Keratinocyte (primary cell): ENCODE measurements at regions not wholly inside any gene's neighbourhood (a gene's known extent, or its start where the extent isn't known, plus 50 kb on each side); places are given as distances from the start of the nearest gene placed in this dataset.
"Not testable (repeated sequence)": the region's sequence is repeated elsewhere in the genome, so short reads cannot be mapped to it uniquely, and the experiment has no call there.

Experiments
- DNase-seq: peaks from one replicate; pipeline ENCODE4 v3.0.0-alpha.2; 2011; ENCODE audit warnings: low read depth, missing footprints, low spot score
- FAIRE-seq: peaks from 2 replicates; lab custom pipeline; 2011; peaks lifted over from hg19 to GRCh38; lab: Jason Lieb, UNC
- H2AFZ ChIP-seq: 2 replicates; pipeline ENCODE4 v1.6.0; 2012; ENCODE audit warnings: low read length, control low read depth, inconsistent platforms; ENCODE audit not compliant: control insufficient read depth
- H3K27ac ChIP-seq: 2 replicates; pipeline ENCODE4 v1.5.1; 2011; ENCODE audit warnings: low read length; ENCODE audit not compliant: control insufficient read depth, insufficient read depth
- H3K27me3 ChIP-seq: 3 replicates; pipeline ENCODE4 v1.6.0; 2011; ENCODE audit warnings: low read length; ENCODE audit not compliant: control insufficient read depth, insufficient read depth; ENCODE audit errors: extremely low read depth
- H3K36me3 ChIP-seq, 2 experiments: 2 replicates in 1 of 2; 3 replicates in 1 of 2; pipeline ENCODE4 v1.5.1; 2011; ENCODE audit warnings: low read length in 2 of 2, mild to moderate bottlenecking in 1 of 2; ENCODE audit not compliant: control insufficient read depth in 2 of 2, insufficient read depth in 2 of 2; ENCODE audit errors: extremely low read depth in 1 of 2
- H3K4me1 ChIP-seq: 3 replicates; pipeline ENCODE4 v1.5.1; 2011; ENCODE audit warnings: low read length; ENCODE audit not compliant: control insufficient read depth, insufficient read depth; ENCODE audit errors: extremely low read depth
- H3K4me2 ChIP-seq: 3 replicates; pipeline ENCODE4 v1.6.0; 2011; ENCODE audit warnings: low read depth, low read length; ENCODE audit not compliant: control insufficient read depth, insufficient read depth; ENCODE audit errors: extremely low read depth
- H3K4me3 ChIP-seq, 3 experiments: fragments of 200-600 bp in 1 of 3; sonication (generic) in 1 of 3; 2 replicates in 2 of 3; 3 replicates in 1 of 3; pipeline ENCODE4 v1.5.1; 2011 to 2016; ENCODE audit warnings: low read length in 3 of 3, mild to moderate bottlenecking in 3 of 3, control low read depth in 2 of 3, inconsistent platforms in 1 of 3, low read depth in 1 of 3, mixed read lengths in 1 of 3, mixed run types in 1 of 3, moderate library complexity in 1 of 3; ENCODE audit not compliant: control insufficient read depth in 2 of 3, insufficient read depth in 2 of 3; ENCODE audit errors: extremely low read depth in 1 of 3
- H3K79me2 ChIP-seq: 2 replicates; pipeline ENCODE4 v1.6.0; 2012; ENCODE audit warnings: low read length; ENCODE audit not compliant: control insufficient read depth, insufficient read depth
- H3K9ac ChIP-seq: 3 replicates; pipeline ENCODE4 v1.6.0; 2011; ENCODE audit warnings: low read length; ENCODE audit not compliant: control insufficient read depth, insufficient read depth; ENCODE audit errors: extremely low read depth
- H3K9me1 ChIP-seq: 3 replicates; pipeline ENCODE4 v1.6.0; 2011; ENCODE audit warnings: low read length; ENCODE audit not compliant: control insufficient read depth, insufficient read depth; ENCODE audit errors: extremely low read depth
- H3K9me3 ChIP-seq: 2 replicates; pipeline ENCODE4 v1.5.1; 2012; ENCODE audit warnings: low read depth, low read length; ENCODE audit not compliant: control insufficient read depth
- H4K20me1 ChIP-seq: 3 replicates; pipeline ENCODE4 v1.6.0; 2011; ENCODE audit warnings: low read length; ENCODE audit not compliant: control insufficient read depth, insufficient read depth; ENCODE audit errors: extremely low read depth
- EZH2 ChIP-seq: IDR thresholded peaks from one replicate; pipeline ENCODE4 v1.6.1; 2012; ENCODE audit warnings: inconsistent platforms, mild to moderate bottlenecking, low read length, moderate library complexity
- dilution Hi-C: fragments of 300-500 bp; cut with MboI; formaldehyde crosslinking; loops from one replicate; pipeline ENCODE4 v1.7.0; 2020; ENCODE audit warnings: low sequenced_read_pairs; ENCODE audit not compliant: extremely low pct_ligation_motif_present
- TF ChIP-seq, protein P1 (sequence below), 3 experiments: IDR thresholded peaks in 1 of 3; conservative IDR thresholded peaks in 1 of 3; optimal IDR thresholded peaks in 1 of 3; 2 replicates in 2 of 3; 3 replicates in 1 of 3; pipeline versions ENCODE3 to v1.5.1; 2011; ENCODE audit warnings: low read length in 3 of 3, mild to moderate bottlenecking in 3 of 3, moderate library complexity in 2 of 3, control low read depth in 1 of 3, inconsistent platforms in 1 of 3; ENCODE audit not compliant: insufficient read depth in 2 of 3; ENCODE audit errors: extremely low read depth in 1 of 3

GRCh38 chr16:60404401-60404800, 1631.8 kb downstream of the CDH8 start:
- FAIRE-seq (no peak), DNase-seq (no peak)
- no peaks in the 10 kb centered on the region for H3K27me3 ChIP-seq
- H4K20me1 ChIP-seq: no peaks in the 10 kb centered on the region
- no peak overlapping the region for H3K27ac ChIP-seq
- H3K9ac ChIP-seq: no peak overlapping the region
- no peaks in the 10 kb centered on the region for H3K36me3 ChIP-seq
- no peaks in the 10 kb centered on the region for H3K4me1 ChIP-seq
- TF ChIP-seq, protein P1, sequence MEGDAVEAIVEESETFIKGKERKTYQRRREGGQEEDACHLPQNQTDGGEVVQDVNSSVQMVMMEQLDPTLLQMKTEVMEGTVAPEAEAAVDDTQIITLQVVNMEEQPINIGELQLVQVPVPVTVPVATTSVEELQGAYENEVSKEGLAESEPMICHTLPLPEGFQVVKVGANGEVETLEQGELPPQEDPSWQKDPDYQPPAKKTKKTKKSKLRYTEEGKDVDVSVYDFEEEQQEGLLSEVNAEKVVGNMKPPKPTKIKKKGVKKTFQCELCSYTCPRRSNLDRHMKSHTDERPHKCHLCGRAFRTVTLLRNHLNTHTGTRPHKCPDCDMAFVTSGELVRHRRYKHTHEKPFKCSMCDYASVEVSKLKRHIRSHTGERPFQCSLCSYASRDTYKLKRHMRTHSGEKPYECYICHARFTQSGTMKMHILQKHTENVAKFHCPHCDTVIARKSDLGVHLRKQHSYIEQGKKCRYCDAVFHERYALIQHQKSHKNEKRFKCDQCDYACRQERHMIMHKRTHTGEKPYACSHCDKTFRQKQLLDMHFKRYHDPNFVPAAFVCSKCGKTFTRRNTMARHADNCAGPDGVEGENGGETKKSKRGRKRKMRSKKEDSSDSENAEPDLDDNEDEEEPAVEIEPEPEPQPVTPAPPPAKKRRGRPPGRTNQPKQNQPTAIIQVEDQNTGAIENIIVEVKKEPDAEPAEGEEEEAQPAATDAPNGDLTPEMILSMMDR (optimal IDR thresholded peaks at IDR 0.05 in 1 of 3, IDR thresholded peaks at IDR 0.05 in 1 of 3, conservative IDR thresholded peaks at IDR 0.05 in 1 of 3; ENCODE audit: extremely low read depth in 1 of 3, insufficient read depth in 2 of 3, low read length in 3 of 3): no peak
- TF ChIP-seq EZH2: no peak
- no peak overlapping the region for H2AFZ ChIP-seq
- no peak overlapping the region for H3K4me2 ChIP-seq
- H3K9me1 ChIP-seq: no peaks in the 10 kb centered on the region
- H3K9me3 ChIP-seq: no peaks in the 10 kb centered on the region
- dilution Hi-C loops: no loop called here
- no peak overlapping the region for H3K4me3 ChIP-seq
- no peaks in the 10 kb centered on the region for H3K79me2 ChIP-seq

DNA sequence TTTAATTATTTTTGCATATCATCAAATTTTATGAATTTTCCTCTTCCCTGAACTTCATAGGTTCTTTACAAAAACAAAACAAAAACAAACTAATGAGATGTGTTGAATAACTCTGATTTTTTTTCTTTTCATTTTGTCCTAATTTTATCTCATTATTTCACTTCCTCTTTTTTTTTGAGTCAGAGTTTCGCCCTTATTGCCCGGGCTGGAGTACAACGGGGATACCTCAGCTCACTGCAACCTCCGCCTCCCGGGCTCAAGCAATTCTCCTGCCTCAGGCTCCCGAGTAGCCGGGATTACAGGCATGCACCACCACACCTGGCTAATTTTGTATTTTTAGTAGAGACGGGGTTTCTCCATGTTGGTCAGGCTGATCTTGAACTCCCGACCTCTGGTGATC, 1633.3 kb downstream of the CDH8 start:
- H3K9ac ChIP-seq, H3K4me2 ChIP-seq, H3K27me3 ChIP-seq, FAIRE-seq, H2AFZ ChIP-seq, H3K79me2 ChIP-seq, H3K9me1 ChIP-seq, DNase-seq, H3K4me1 ChIP-seq, H4K20me1 ChIP-seq, H3K27ac ChIP-seq, H3K4me3 ChIP-seq, H3K9me3 ChIP-seq, dilution Hi-C loops, H3K36me3 ChIP-seq: not testable (repeated sequence)

GRCh38 chr16:60392380-60392779, 1643.9 kb downstream of the CDH8 start:
- TF ChIP-seq EZH2: no peak
- TF ChIP-seq, protein P1 (optimal IDR thresholded peaks at IDR 0.05 in 1 of 3, IDR thresholded peaks at IDR 0.05 in 1 of 3, conservative IDR thresholded peaks at IDR 0.05 in 1 of 3; ENCODE audit: extremely low read depth in 1 of 3, insufficient read depth in 2 of 3, low read length in 3 of 3): no peak
- H3K9me1 ChIP-seq: no peaks in the 10 kb centered on the region
- H3K79me2 ChIP-seq: no peaks in the 10 kb centered on the region
- DNase-seq (no peak), FAIRE-seq (no peak)
- no peak overlapping the region for H2AFZ ChIP-seq
- no peaks in the 10 kb centered on the region for H3K36me3 ChIP-seq
- H4K20me1 ChIP-seq: no peaks in the 10 kb centered on the region
- dilution Hi-C loops: no loop called here
- no peak overlapping the region for H3K27ac ChIP-seq
- no peak overlapping the region for H3K4me2 ChIP-seq
- no peaks in the 10 kb centered on the region for H3K27me3 ChIP-seq
- no peaks in the 10 kb centered on the region for H3K4me1 ChIP-seq
- H3K4me3 ChIP-seq: no peak overlapping the region
- no peaks in the 10 kb centered on the region for H3K9me3 ChIP-seq
- H3K9ac ChIP-seq: no peak overlapping the region
